OCI-LY3 (cell line): ENCODE measurements at regions not wholly inside any gene's neighbourhood (a gene's known extent, or its start where the extent isn't known, plus 50 kb on each side); places are given as distances from the start of the nearest gene placed in this dataset.

Experiments used
- H2AFZ ChIP-seq: fragments of 200-600, 300-600 bp; shearing (Covaris generic); 2 replicates; pipeline ENCODE4 v1.6.0; 2014; ENCODE audit warnings: antibody characterized with exemption, low read depth, low read length
- H3K27ac ChIP-seq: fragments of 200-600, 300-600 bp; sonication (generic); 2 replicates; pipeline ENCODE4 v1.5.1; 2014; ENCODE audit warnings: mild to moderate bottlenecking, low read length, moderate library complexity, mixed read lengths
- H3K27me3 ChIP-seq: fragments of 200-600, 300-600 bp; sonication (generic); 2 replicates; pipeline ENCODE4 v1.6.1; 2014; ENCODE audit warnings: low read depth, low read length, mixed read lengths
- H3K36me3 ChIP-seq: fragments of 200-600, 300-600 bp; sonication (generic); replicated peaks from 2 replicates; pipeline ENCODE3; 2014; ENCODE audit warnings: low read depth, low read length, mixed read lengths
- H3K4me1 ChIP-seq: fragments of 300-600, 200-600 bp; sonication (generic); 2 replicates; pipeline ENCODE4 v1.6.1; 2014; ENCODE audit warnings: low read length, mixed read lengths
- H3K4me2 ChIP-seq: fragments of 200-600, 300-600 bp; sonication (generic); 2 replicates; pipeline ENCODE4 v1.6.1; 2014; ENCODE audit warnings: low read length, mixed read lengths
- H3K4me3 ChIP-seq: fragments of 300-600, 200-600 bp; sonication (generic); 2 replicates; pipeline ENCODE4 v1.5.1; 2014; ENCODE audit warnings: antibody characterized with exemption, mild to moderate bottlenecking, low read length, moderate library complexity
- H3K79me2 ChIP-seq: fragments of 300-600, 200-600 bp; shearing (Covaris generic); 2 replicates; pipeline ENCODE4 v1.6.1; 2014; ENCODE audit warnings: mild to moderate bottlenecking, low read length, mixed read lengths
- H3K9ac ChIP-seq: fragments of 300-600, 200-600 bp; shearing (Covaris generic); 2 replicates; pipeline ENCODE4 v1.6.0; 2014; ENCODE audit warnings: mild to moderate bottlenecking, low read length, moderate library complexity
- H3K9me3 ChIP-seq: fragments of 200-600, 300-600 bp; shearing (Covaris generic); 2 replicates; pipeline ENCODE4 v1.6.1; 2014; ENCODE audit warnings: low read length, mixed read lengths; ENCODE audit not compliant: insufficient read depth
- H4K20me1 ChIP-seq: fragments of 200-600, 300-600 bp; sonication (generic); 2 replicates; pipeline ENCODE4 v1.6.1; 2016; ENCODE audit warnings: low read length, mixed read lengths; ENCODE audit not compliant: insufficient read depth
- CTCF ChIP-seq: fragments of 200-600, 300-600 bp; sonication (generic); IDR thresholded peaks from 2 replicates; pipeline ENCODE4 v1.5.1; 2014; ENCODE audit warnings: antibody characterized with exemption, low read length, low read depth
- EZH2phosphoT487 ChIP-seq: fragments of 200-600 bp; shearing (Covaris generic); IDR thresholded peaks from 2 replicates; pipeline ENCODE4 v1.6.1; 2018; ENCODE audit warnings: antibody characterized with exemption, mixed run types, low read depth

- Histone ChIP-seq H3K4me3 (no peak overlapping the region), H3K36me3 (no peaks in the 10 kb centered on the region), H2AFZ (no peak overlapping the region), H3K9ac (no peak overlapping the region), H3K27ac (no peak overlapping the region), H3K4me2 (no peak overlapping the region), H3K27me3 (peaks cover 17% of the 10 kb centered on the region; the same call in 1 of the 2 replicates), H3K9me3 (no peaks in the 10 kb centered on the region), H4K20me1 (no peaks in the 10 kb centered on the region), H3K79me2 (no peaks in the 10 kb centered on the region), H3K4me1 (no peaks in the 10 kb centered on the region)
- TF ChIP-seq CTCF (no peak), EZH2phosphoT487 (no peak)
Observed at GRCh38 chr16:79816081-79816497, 215.6 kb upstream of the MAF start.

DNA sequence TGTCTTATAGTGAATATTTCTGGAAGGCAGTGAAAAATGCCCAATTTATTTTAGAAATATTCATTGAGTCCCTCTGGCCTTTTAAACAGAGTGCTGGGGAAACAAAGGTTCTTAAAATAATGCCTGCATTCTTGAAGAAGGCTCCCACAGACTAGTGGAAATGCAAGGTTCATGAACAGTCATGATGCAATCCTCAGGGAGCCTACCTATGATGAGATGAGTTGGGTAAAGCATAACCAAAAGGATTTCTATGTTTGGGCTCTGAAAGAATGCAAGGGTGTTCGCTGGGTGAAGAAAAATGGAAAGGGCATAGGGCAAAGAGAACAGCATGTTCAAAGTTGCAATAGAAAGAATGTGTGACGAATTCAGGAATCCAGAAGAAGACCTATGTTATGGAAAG is 214.5 kb upstream of the MAF start:
- H3K4me2 ChIP-seq = no peak overlapping the region
- no peaks in the 10 kb centered on the region for H3K4me1 ChIP-seq
- no peak overlapping the region for H3K27ac ChIP-seq
- TF ChIP-seq EZH2phosphoT487 (no peak), CTCF (no peak)
- no peaks in the 10 kb centered on the region for H3K9me3 ChIP-seq
- no peak overlapping the region for H3K9ac ChIP-seq
- no peak overlapping the region for H2AFZ ChIP-seq
- no peaks in the 10 kb centered on the region for H4K20me1 ChIP-seq
- no peaks in the 10 kb centered on the region for H3K36me3 ChIP-seq
- peaks cover 17% of the 10 kb centered on the region; the same call in 1 of the 2 replicates for H3K27me3 ChIP-seq
- no peak overlapping the region for H3K4me3 ChIP-seq
- H3K79me2 ChIP-seq = no peaks in the 10 kb centered on the region

DNA sequence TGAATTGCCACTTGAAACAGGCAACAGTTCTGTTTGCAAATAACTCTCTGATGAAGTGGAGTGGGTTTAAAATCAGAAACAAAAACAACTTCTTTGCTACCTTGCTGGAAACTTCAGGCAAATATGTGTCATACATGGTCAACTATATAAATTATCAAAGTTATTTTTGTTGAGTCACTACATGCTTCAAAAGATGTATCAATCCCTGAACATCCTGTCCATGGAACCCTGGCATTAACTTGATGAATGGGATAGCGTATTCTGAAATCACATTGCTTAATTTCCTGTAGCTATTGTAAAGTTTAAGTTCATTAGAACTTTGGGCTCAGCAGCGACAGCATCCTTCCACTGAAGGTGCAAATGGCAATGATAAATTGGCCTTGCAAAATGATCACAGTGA is 213.6 kb upstream of the MAF start:
- no peaks in the 10 kb centered on the region for H3K79me2 ChIP-seq
- H3K9ac ChIP-seq = no peak overlapping the region
- peaks cover 14% of the 10 kb centered on the region; the same call in 1 of the 2 replicates for H3K27me3 ChIP-seq
- no peaks in the 10 kb centered on the region for H3K4me1 ChIP-seq
- H3K9me3 ChIP-seq = no peaks in the 10 kb centered on the region
- H4K20me1 ChIP-seq = no peaks in the 10 kb centered on the region
- no peak overlapping the region for H3K4me2 ChIP-seq
- H3K36me3 ChIP-seq = no peaks in the 10 kb centered on the region
- H2AFZ ChIP-seq = no peak overlapping the region
- H3K27ac ChIP-seq = no peak overlapping the region
- TF ChIP-seq EZH2phosphoT487 (no peak), CTCF (no peak)
- no peak overlapping the region for H3K4me3 ChIP-seq

DNA sequence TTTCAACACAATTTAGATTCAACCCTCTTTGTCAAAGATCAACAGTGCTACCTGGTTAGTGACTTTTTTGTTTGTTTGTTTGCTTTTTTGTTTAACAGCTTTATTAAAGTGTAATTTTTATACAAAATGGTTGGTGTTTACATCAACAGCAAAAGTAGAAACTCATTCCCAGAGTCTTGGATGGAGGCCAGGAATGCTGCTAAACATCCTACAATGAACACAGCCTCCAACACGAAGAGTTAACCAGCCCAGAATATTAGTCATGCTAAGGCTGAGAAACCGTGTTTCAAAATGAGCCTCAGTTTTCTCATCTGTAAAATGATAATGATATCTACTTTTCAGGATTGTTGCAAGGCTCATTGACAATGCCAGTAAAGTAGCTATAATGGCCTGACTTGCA is 211.0 kb upstream of the MAF start:
- H4K20me1 ChIP-seq = no peaks in the 10 kb centered on the region
- H3K36me3 ChIP-seq = no peaks in the 10 kb centered on the region
- H2AFZ ChIP-seq = no peak overlapping the region
- H3K9ac ChIP-seq = no peak overlapping the region
- H3K27me3 ChIP-seq = peaks cover 20% of the 10 kb centered on the region; the same call in 1 of the 2 replicates
- no peak overlapping the region for H3K27ac ChIP-seq
- TF ChIP-seq CTCF (no peak), EZH2phosphoT487 (no peak)
- H3K79me2 ChIP-seq = no peaks in the 10 kb centered on the region
- H3K4me1 ChIP-seq = no peaks in the 10 kb centered on the region
- H3K4me2 ChIP-seq = no peak overlapping the region
- no peaks in the 10 kb centered on the region for H3K9me3 ChIP-seq
- no peak overlapping the region for H3K4me3 ChIP-seq
